WERI-Rb-1 (cell line): ENCODE measurements at regions not wholly inside any gene's neighbourhood (a gene's known extent, or its start where the extent isn't known, plus 50 kb on each side); places are given as distances from the start of the nearest gene placed in this dataset.

Experiments used
- DNase-seq: peaks from one replicate; pipeline ENCODE4 v3.0.0-alpha.2; 2020
- H3K27ac ChIP-seq: fragments of 250-450 bp; sonication (Bioruptor Pico); 2 replicates; pipeline ENCODE4 v1.5.1; 2020; ENCODE audit warnings: mild to moderate bottlenecking, moderate library complexity
- H3K27me3 ChIP-seq: fragments of 250-450 bp; sonication (Bioruptor Pico); 2 replicates; pipeline ENCODE4 v1.5.1; 2021; ENCODE audit warnings: mild to moderate bottlenecking, low read depth, moderate library complexity; ENCODE audit not compliant: insufficient read depth, severe bottlenecking
- H3K36me3 ChIP-seq: fragments of 250-450 bp; sonication (Bioruptor Pico); 2 replicates; pipeline ENCODE4 v1.5.1; 2020; ENCODE audit warnings: mild to moderate bottlenecking, moderate library complexity
- H3K4me3 ChIP-seq: 2 replicates; pipeline ENCODE4 v1.5.1; 2011; ENCODE audit warnings: low read depth, mild to moderate bottlenecking, control low read depth, low read length
- H3K9me3 ChIP-seq: fragments of 250-450 bp; sonication (Bioruptor Pico); 2 replicates; pipeline ENCODE4 v1.5.1; 2021; ENCODE audit warnings: mild to moderate bottlenecking, moderate library complexity; ENCODE audit not compliant: severe bottlenecking
- CTCF ChIP-seq: IDR thresholded peaks from 2 replicates; pipeline ENCODE4 v1.5.1; 2011; ENCODE audit warnings: low read depth, mild to moderate bottlenecking, control low read depth, inconsistent platforms, low read length

DNA sequence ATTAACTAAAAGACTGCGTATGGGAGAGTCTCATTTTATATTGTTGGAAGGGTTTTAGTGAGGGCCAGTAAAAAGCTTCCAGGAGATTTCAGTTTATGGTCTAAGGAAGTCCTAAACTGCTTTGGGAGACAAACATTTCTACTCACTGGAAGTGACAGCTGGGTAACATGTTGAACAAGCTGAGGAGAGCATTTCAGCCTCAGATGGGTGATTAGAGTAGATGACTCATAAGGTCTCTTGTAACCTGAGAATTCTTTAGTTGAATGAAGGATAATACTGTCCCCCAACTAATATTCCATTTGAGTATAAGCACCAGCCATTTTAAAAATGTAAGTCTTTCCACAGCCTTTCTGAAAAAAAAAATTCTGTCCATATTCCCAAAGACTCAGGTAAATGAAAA is 218.0 kb upstream of the C9orf72 start:
- no peak for TF ChIP-seq CTCF
- H3K27me3 ChIP-seq = no peaks in the 10 kb centered on the region
- no peak overlapping the region for H3K4me3 ChIP-seq
- H3K9me3 ChIP-seq = peaks cover 11% of the 10 kb centered on the region
- no peaks in the 10 kb centered on the region for H3K36me3 ChIP-seq
- no peak overlapping the region for H3K27ac ChIP-seq
- DNase-seq = peak; percentile 29

GRCh38 chr9:27792971-27793689 is 219.8 kb upstream of the C9orf72 start:
- Histone ChIP-seq H3K9me3 (peaks cover 11% of the 10 kb centered on the region), H3K27me3 (no peaks in the 10 kb centered on the region), H3K27ac (no peak overlapping the region), H3K36me3 (no peaks in the 10 kb centered on the region), H3K4me3 (no peak overlapping the region)
- DNase-seq = no peak
- TF ChIP-seq CTCF = no peak

DNA sequence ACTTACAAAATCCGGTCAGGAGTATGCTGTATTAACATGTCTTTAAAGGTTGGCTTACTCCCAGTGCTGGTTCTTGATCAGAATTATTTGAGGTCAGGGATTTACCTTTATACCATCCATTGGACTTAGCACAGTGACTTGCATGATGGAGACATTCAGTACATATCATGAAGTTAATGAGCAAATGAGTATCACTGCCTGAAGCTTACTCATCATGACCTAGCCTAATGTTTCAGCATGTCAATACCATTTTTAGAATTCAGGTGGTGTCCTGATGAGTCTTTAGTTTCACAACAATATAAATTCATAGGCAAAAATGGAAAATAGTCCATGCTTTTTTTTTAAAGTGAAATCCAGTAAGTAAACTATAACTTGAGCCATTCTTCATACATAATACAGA is 226.0 kb upstream of the C9orf72 start:
- Histone ChIP-seq H3K36me3 (no peaks in the 10 kb centered on the region), H3K4me3 (no peak overlapping the region), H3K27me3 (no peaks in the 10 kb centered on the region), H3K9me3 (no peaks in the 10 kb centered on the region), H3K27ac (no peak overlapping the region)
- DNase-seq = no peak
- no peak for TF ChIP-seq CTCF

DNA sequence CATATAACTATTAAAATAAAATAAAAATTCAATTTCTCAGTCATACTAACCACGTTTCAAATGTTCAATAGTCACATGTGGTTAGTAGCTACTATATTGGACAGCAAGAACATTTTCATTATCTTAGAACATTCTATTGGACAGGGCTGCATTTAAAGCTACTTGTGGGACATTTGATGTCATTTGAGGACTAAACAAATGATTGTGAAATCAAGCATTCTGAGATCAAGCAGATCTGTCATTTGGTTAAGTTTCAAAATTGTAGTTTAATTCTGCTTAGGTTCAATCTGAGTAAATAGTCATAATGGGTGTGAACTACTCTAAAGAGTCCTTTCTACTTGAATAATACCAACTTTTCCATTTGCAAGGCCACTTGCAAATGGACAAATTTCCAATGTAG is 226.9 kb upstream of the C9orf72 start:
- no peak overlapping the region for H3K4me3 ChIP-seq
- no peak overlapping the region for H3K27ac ChIP-seq
- DNase-seq = no peak
- no peak for TF ChIP-seq CTCF
- H3K36me3 ChIP-seq = no peaks in the 10 kb centered on the region
- no peaks in the 10 kb centered on the region for H3K27me3 ChIP-seq
- H3K9me3 ChIP-seq = no peaks in the 10 kb centered on the region

GRCh38 chr9:27800692-27801370 is 227.6 kb upstream of the C9orf72 start:
- TF ChIP-seq CTCF = no peak
- H3K27ac ChIP-seq = no peak overlapping the region
- DNase-seq = no peak

More at GRCh38 chr9:27800692-27801370, 227.6 kb upstream of the C9orf72 start:
- Histone ChIP-seq H3K4me3 (no peak overlapping the region), H3K36me3 (no peaks in the 10 kb centered on the region), H3K27me3 (no peaks in the 10 kb centered on the region), H3K9me3 (no peaks in the 10 kb centered on the region)
